ENCODE measurements at regions not wholly inside any gene's neighbourhood (a gene's known extent, or its start where the extent isn't known, plus 50 kb on each side); places are given as distances from the start of the nearest gene placed in this dataset.
"Not testable (repeated sequence)": the region's sequence is repeated elsewhere in the genome, so short reads cannot be mapped to it uniquely, and the experiment has no call there.

GRCh38 chr13:34181256-34181655 is 363.3 kb downstream of the RFC3 start:
- TF ChIP-seq POLR2A (IDR thresholded peaks at IDR 0.05): not testable (repeated sequence)
- TF ChIP-seq, protein P1, sequence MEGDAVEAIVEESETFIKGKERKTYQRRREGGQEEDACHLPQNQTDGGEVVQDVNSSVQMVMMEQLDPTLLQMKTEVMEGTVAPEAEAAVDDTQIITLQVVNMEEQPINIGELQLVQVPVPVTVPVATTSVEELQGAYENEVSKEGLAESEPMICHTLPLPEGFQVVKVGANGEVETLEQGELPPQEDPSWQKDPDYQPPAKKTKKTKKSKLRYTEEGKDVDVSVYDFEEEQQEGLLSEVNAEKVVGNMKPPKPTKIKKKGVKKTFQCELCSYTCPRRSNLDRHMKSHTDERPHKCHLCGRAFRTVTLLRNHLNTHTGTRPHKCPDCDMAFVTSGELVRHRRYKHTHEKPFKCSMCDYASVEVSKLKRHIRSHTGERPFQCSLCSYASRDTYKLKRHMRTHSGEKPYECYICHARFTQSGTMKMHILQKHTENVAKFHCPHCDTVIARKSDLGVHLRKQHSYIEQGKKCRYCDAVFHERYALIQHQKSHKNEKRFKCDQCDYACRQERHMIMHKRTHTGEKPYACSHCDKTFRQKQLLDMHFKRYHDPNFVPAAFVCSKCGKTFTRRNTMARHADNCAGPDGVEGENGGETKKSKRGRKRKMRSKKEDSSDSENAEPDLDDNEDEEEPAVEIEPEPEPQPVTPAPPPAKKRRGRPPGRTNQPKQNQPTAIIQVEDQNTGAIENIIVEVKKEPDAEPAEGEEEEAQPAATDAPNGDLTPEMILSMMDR (IDR thresholded peaks at IDR 0.05): not testable (repeated sequence)
